ENCODE measurements at regions not wholly inside any gene's neighbourhood (a gene's known extent, or its start where the extent isn't known, plus 50 kb on each side); places are given as distances from the start of the nearest gene placed in this dataset.
A peak's percentile ranks its signal among the peaks of the same experiment; 100 is the strongest.
"Not testable (repeated sequence)": the region's sequence is repeated elsewhere in the genome, so short reads cannot be mapped to it uniquely, and the experiment has no call there.

DNA sequence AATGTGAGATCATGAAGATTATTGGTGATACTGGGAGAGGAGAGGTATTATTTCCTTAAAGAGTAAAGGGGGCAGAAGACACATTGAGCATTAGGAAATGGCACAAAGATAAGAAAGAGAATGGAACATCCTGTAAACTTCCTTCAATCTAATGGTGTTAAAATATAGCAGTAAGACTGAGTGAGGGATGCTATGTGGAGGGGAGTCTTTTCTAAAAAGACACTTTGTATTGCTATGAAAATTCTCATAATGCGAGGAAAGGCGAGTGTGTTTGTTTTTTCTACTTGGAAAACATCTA, 405.2 kb downstream of the ARL4A start:
- DNase-seq (ENCODE audit: low read depth, low spot score): peak; percentile 30

DNA sequence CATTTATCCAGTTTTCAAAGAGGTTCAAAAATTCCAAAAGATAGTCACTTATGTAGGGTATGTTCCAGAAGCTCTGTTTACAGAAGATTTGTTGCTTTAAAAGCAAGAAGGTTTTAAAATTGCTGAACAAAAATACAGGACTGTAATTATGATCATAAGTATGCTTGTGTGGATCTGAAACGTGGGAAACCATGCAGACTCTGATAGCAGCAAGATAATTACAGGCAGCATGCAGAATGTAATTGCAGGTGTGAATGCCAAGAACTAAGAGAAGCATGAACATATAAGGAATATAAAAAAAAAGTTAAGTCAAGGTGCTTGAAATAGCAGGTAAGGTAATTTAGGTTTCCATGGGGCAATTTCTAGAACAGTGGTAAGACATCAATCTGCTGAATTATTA, 405.7 kb downstream of the ARL4A start:
- DNase-seq (ENCODE audit: low read depth, low spot score): no peak

DNA sequence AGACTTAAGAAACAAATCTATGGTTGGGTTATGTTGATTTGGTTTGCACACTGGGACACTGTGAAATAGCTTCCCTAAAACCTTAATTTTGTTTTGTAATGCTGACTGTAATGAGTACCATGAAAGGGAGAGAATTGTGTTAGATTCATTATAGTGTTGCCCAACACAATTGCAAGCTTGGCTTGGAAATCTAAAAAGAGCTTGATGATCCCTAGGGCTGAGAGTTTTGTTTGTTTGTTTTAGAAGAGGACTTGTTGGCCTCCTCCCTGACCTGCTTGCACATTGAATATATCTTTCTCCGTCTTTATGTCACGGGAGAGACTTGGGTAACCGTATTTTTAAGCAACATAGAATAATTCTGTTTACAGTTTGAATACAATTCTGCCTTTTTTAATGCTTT, 410.1 kb downstream of the ARL4A start:
- DNase-seq (ENCODE audit: low read depth, low spot score): no peak

DNA sequence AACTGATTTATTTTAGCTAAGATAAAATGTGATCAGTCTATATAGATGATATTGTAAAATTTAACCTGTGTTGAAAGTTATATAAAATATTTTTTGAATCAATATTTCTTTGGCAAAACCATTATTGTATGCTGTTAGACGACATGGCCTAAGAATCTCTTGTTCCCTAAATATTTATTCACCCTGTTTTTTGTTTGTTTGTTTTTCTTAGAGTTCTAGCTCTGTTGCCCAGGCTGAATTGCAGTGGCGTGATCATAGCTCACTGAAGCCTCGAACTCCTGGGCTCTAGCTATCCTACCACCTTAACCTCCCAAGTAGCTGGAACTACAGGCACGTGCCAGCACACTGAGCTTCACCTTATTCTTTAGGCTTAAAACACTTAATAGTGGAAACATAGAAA, 410.7 kb downstream of the ARL4A start:
- DNase-seq (ENCODE audit: low read depth, low spot score): no peak

DNA sequence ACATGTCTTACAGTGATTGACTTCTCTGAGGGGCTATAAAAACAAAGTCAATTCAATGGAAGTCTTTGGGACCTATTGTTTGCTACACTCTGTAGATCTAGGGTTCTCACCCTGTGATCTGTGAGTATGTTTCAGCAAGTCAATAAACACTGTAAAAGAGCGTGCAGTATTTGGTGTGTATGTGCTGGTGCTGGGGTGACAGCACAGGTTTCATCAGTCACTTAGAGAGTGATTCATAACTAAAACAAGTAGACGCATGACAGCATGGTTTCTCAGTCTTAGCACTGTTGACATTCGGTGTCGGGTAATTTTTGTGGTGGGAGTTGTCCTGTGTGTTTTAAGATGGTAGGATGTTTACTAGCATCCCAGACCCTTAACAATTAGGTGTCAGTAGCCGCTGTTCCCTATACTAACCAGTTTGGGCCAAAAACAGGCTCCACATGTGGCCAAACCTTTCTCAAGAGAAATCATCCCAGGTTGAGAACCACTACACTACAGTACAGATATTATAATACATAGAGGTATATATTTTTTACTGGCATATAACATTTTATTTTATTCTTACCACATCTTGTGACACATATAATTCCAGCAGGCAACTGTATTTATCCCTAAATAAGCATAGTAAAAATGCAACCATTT, 411.8 kb downstream of the ARL4A start:
- no peak for DNase-seq (ENCODE audit: low read depth, low spot score)

DNA sequence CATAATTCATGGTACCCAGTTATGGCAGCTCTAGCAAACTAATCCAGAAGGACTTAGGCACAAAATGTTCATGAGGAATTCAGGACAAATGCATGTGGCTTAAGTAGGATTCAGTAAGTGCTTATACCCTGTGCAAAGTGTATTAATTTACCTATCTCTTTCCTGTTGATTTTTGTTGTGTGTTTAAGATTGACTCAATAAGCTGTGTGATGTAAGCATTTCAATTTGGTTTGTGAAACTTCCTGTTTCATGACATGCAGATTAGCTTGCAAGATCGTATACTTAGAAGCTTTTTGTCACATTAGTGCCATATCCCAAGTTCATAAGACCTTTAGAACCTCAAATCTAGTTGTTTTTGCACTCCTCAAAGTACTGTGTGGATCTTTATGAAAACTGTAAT, 416.7 kb downstream of the ARL4A start:
- no peak for DNase-seq (ENCODE audit: low read depth, low spot score)

DNA sequence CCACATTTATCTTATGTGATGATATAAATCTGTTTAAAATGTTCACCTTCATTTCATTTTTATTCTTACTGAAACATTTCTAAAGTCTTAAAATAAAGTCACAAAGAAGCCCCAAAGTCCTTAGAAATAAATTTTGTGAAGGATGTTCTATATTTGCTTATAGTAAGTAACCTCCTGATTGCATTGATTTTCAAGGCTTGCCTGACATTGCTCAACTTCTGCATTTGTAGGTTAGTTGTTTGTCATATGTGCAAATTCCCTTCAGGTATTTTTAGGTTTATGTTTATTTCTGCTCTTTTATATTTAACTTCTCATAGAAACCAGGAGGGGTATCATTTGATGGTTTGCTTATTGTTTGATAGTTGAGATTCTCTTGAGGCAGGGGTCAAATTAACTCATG, 417.8 kb downstream of the ARL4A start:
- DNase-seq (ENCODE audit: low read depth, low spot score): no peak

DNA sequence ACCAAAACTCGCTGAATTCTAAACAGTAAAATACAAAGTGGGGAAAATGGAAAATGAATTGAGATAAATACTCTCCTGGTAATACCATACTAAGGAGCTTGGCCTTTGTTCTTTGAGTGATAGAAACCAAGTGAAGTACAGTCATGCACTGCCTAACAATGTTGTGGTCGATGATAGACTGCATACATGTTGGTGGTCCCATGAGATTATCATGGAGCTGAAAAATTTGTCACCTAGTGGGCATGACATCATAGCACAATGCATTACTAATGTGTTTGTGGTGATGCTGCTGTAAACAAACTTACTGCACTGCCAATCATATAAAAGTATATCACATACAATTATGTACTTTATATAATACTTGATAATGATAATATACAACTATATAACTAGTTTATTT, 419.1 kb downstream of the ARL4A start:
- DNase-seq (ENCODE audit: low read depth, low spot score): no peak

DNA sequence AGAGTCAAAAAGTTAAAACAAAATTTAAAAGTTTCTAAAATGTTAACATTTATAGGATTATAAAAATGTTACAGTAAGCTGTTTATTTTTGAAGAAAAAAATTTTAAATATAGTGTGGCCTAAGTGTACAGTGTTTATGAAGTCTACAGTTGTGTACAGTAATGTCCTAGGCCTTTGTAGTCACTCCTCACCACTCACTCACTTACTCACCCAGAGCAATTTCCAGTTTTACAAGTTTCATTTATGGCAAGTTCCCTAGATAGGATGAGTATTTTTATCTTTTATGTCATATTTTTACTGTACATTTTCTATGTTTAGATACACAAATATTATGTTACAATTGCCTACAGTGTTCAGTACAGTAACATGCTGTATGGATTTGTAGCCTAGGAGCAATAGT, 419.9 kb downstream of the ARL4A start:
- DNase-seq (ENCODE audit: low read depth, low spot score): no peak

DNA sequence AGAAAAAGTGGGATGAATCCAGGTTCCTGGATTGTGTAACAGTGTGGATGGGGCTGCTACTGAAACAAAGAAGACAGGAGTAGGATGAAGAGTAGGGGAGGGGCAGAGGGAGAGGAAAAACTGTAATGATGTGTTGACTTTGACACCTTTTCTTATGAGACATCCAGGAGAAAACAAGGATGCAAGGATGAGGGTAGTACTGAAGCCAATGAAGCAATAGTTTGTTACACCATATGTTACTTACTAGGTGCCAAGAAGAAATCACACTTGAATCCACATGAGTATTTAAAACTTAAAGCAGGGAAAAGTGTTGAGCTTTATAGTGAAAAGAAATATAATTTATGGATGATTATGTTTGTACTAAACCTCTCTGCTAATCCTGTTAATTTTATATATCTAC, 420.6 kb downstream of the ARL4A start:
- no peak for DNase-seq (ENCODE audit: low read depth, low spot score)

DNA sequence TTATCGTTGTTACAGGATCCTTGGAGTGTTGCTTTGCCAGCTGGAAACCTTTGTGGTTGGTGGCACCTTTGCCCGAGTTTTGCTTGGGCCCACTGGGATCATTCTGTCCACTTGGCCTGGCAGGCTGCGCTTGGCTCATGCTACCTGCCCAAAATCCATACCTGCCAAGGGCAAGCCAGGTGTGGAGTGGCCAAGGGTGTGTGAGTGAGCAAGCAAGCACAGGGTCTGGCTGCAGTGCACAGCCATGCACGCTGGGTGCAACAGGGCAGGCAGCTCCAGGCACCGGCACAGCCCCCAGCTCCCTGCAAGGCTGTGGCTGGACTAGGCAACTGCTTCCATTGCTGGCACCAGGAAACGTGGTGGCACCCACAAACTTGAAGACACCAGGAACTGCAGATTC, 421.8 kb downstream of the ARL4A start:
- no peak for DNase-seq (ENCODE audit: low read depth, low spot score)

DNA sequence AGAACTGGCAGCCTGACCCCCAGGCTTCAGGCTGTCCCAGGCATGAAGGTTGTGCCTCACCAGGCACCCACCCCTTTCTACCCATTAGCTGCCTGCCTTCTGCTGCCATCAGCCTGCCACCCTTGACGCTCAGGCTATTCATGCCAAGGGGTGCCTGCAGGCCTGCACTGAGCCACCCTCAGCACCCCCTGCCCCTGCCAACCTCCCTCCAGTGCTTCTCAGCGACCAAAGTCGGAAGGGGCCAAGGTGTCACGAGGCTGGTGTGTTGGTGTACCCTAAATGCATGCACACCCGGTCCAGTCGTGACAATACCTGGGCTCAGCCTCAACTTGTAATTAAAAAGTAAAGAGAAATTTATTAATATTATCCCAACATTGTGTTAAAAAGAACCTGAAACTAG, 422.7 kb downstream of the ARL4A start:
- DNase-seq (ENCODE audit: low read depth, low spot score): no peak

DNA sequence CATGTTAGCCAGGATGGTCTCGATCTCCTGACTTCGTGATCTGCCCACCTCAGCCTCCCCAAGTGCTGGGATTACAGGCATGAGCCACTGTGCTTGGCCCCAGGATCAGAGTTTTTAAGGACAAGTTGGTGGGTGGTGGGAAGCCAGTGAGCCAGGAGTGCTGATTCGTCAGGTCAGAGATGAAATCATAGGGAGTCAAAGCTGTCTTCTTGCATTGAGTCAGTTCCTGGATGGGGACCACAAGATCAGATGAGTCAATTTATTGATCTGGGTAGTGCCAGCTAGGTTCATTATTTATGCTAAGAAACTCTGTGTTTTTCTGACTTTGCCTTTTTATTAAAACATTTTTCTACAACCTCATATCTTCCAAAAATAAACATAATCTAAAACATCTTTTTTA, 423.8 kb downstream of the ARL4A start:
- DNase-seq (ENCODE audit: low read depth, low spot score): no peak

DNA sequence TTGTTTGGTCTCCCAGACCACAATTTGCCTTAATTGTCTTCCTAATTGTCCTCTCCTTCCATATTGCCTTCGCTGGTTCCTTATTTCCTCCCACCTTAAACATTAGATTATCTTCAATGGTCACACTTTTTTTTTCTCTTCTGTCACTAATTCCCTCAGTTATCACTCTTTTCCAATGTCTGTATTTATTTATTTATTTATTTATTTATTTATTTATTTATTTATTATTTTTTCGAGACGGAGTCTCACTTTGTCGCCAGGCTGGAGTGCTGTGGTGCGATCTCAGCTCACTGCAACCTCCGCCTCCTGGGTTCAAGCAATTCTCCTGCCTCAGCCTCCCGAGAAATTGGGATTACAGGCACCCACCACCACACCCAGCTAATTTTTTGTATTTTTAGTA, 426.8 kb downstream of the ARL4A start:
- DNase-seq (ENCODE audit: low read depth, low spot score): not testable (repeated sequence)

DNA sequence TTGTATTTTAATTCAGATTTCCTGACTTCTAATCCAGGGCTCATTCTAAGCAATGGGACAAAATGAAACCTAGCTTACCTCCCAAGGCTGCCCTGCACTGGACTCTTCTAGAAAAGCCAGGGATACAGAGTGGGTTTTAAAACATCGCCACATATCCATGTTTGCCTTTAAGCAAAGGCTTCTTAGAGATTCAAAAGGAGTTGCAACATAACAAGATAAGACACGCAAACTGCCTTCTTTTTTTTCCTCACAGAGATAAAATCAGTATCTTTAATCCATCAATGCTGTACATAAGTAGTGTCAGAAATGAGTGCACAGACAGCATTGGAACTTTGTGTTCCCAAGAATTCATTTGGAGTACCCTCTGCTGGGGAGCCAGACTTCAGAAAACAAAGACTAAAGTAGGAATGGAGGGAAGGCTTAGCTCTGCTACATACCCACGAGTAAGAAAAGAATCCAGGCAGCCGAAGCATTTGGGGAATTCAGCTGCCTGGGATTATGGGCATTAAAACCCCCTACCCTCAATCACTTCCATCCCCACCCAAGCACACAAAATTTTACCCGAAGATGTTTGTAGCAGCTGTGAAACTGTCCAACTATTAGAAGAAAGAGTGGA, 427.8 kb downstream of the ARL4A start:
- DNase-seq (ENCODE audit: low read depth, low spot score): no peak

DNA sequence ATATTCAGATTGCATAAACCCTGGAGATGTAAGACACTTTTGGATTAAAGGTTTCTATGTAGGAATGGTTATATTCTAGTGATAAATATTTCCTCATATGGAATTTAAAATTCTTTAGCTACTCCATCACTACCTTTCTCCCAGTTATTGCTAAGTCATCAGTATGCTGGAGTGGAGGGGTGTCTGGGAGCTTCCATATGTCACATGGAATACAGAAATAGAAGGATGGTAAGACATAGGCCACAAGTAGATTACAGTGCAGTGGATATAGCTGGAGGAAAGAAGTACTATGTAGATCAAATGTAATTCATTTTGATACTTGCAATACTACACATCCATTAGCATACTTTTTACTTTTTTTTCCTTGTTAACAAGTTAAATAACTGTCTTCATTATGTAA, 428.4 kb downstream of the ARL4A start:
- DNase-seq (ENCODE audit: low read depth, low spot score): no peak

DNA sequence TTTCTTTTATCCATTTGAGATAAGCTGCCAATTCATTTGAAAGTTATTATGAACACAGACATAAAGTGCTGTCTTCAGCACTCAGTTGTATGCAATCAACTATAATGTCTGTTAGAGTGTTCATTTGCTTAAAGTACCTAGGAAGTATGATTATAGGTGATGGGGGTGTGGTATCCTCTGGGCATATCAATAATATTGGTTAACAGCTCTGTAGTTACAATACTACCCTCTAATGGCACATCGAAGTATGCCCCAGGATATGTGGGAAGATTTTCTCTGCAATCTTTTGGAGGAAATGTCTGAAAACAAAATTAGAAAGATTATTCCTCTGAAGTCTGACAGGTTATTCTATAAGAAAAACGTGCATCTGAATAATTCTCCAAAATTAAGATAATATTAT, 429.7 kb downstream of the ARL4A start:
- no peak for DNase-seq (ENCODE audit: low read depth, low spot score)

DNA sequence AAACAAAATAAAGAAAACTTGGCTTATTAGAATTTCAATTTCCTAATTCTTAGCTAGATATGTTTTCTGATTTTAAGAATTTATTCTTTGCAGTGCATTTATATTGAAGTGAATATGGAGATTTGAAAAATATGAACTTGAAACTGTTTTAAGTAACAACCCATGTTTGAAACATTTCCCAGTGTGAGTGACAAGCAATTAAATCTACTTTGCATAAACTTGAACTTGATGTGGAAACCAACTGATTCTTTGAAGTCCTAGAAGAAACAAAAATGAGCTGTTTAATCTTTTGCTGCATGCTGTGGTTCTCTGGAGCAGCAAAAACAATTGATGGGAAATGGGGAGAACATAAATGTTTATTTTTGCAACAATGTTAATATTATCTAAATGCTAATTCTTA, 430.2 kb downstream of the ARL4A start:
- DNase-seq (ENCODE audit: low read depth, low spot score): no peak

DNA sequence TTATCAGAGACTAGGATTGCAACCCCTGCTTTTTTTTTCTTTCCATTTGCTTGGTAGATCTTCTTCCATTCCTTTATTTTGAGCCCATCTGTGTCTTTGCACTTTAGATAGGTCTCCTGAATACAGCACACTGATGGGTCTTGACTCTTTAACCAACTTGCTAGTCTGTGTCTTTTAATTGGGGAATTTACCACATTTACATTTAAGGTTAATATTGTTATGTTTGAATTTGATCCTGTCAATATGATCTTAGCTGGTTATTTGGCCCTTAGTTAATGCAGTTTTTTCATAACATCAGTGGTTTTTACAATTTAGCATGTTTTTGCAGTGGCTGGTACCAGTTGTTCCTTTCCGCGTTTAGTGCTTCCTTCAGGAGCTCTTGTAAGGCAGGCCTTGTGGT, 437.2 kb downstream of the ARL4A start:
- not testable (repeated sequence) for DNase-seq (ENCODE audit: low read depth, low spot score)

DNA sequence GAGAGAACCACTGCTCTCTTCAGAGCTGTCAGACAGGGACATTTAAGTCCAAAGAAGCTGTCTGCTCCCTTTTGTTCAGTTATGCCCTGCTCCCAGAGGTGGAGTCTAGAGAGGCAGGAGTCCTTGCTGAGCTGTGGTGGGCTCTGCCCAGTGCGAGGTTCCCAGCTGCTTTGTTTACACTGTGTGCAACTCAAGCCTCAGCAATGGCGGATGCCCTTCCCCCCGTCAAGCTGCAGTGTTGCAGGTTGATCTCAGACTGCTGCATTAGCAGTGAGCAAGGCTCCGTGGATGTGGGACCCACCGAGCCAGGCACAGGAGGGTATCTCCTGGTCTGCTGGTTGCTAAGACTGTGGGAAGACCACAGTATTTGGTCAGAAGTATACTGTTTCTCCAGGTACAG, 438.9 kb downstream of the ARL4A start:
- DNase-seq (ENCODE audit: low read depth, low spot score): no peak

DNA sequence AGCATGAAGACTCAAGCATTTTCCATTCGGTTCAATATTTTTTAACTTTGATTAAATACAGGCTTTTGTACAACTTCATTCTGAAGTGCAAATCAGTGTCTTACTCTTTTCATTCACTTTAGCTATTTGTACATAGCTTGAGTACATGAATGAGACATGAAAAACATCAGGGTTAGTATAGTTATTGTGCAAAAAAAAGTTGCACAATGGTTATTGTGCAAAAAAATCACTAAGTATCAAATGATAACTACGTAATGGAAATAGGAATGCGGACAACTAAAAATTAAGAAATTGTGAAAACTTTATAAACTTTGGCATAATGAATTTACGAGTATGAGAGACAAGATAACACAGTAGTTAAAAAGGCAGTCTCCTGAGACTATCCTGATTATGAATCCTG, 442.9 kb downstream of the ARL4A start:
- no peak for DNase-seq (ENCODE audit: low read depth, low spot score)

DNA sequence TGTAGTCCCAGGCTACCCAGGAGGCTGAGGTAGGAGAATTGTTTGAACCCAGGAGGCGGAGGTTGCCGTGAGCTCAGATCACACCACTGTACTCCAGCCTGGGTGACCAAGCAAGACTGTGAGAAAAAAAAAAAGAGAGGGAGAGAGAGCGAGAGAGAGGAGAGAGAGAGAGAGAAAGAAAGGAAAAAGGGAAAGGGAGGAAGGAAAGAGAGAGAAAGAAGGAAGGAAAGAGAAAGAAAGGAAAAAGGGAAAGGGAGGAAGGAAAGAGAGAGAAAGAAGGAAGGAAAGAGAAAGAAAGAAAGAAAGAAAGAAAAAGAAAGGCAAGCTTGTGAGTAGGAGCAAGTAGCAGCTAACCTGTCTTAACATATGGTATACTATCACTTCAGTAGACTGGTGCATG, 443.5 kb downstream of the ARL4A start:
- DNase-seq (ENCODE audit: low read depth, low spot score): not testable (repeated sequence)

DNA sequence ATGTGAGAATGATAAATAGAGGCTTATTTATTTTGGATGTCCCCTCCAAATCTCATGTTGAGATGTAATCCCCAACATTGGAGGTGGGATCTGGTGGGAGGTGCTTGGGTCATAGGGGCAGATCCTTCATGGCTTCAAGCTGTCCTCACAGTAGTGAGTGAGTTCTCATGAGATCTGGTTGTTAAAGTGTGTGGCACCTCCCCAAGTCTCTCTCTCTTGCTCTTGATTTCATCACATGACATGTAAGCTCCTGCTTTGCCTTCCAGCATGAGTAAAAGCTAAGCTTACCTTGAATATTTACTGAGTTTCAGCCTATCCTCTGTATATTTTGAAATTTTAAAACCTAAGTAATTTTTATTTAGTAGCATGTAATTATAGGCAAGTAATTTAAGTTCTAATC, 444.9 kb downstream of the ARL4A start:
- no peak for DNase-seq (ENCODE audit: low read depth, low spot score)

DNA sequence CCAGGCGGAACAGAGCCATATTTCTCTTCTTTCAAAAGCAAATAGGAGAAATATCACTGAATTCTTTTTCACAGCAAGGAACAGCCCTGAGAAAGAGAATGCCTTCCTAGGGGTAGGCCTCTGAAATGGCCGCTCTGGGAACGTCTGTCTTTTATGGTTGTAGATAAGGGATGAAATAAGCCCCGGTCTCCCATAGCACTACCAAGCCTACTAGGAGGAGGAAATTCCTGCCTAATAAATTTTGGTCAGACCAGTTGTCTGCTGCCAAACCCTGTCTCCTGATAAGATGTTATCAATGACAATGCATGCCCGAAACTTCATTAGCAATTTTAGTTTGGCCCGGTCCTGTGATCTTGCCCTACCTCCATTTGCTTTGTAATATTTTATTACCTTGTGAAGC, 448.9 kb downstream of the ARL4A start:
- not testable (repeated sequence) for DNase-seq (ENCODE audit: low read depth, low spot score)

Data from pulmonary artery endothelial cell (primary cell).